IPS-18a (cell line): ENCODE measurements at regions not wholly inside any gene's neighbourhood (a gene's known extent, or its start where the extent isn't known, plus 50 kb on each side); places are given as distances from the start of the nearest gene placed in this dataset.
"Not testable (repeated sequence)": the region's sequence is repeated elsewhere in the genome, so short reads cannot be mapped to it uniquely, and the experiment has no call there.

Experiments used
- H3K27ac ChIP-seq: one replicate; pipeline ENCODE4 v1.5.1; 2013; ENCODE audit warnings: low read length
- H3K27me3 ChIP-seq: one replicate; pipeline ENCODE4 v1.6.1; 2013; ENCODE audit warnings: mild to moderate bottlenecking, low read length; ENCODE audit not compliant: control insufficient read depth, insufficient read depth
- H3K36me3 ChIP-seq: one replicate; pipeline ENCODE4 v1.6.1; 2013; ENCODE audit warnings: low read depth, low read length; ENCODE audit not compliant: control insufficient read depth
- H3K4me1 ChIP-seq: one replicate; pipeline ENCODE4 v1.6.1; 2013; ENCODE audit warnings: low read depth, low read length; ENCODE audit not compliant: control insufficient read depth
- H3K4me3 ChIP-seq: one replicate; pipeline ENCODE4 v1.5.1; 2013; ENCODE audit warnings: low read length
- H3K9ac ChIP-seq: one replicate; pipeline ENCODE4 v1.6.1; 2013; ENCODE audit warnings: mild to moderate bottlenecking, low read length, moderate library complexity
- H3K9me3 ChIP-seq: one replicate; pipeline ENCODE4 v1.6.1; 2013; ENCODE audit warnings: low read depth, low read length; ENCODE audit not compliant: control insufficient read depth

GRCh38 chr10:8830876-8831275 lies 776.4 kb downstream of the GATA3 start:
- Histone ChIP-seq H3K9ac (no peak overlapping the region), H3K27me3 (no peaks in the 10 kb centered on the region), H3K9me3 (no peaks in the 10 kb centered on the region), H3K36me3 (no peaks in the 10 kb centered on the region), H3K4me3 (no peak overlapping the region), H3K27ac (no peak overlapping the region), H3K4me1 (no peaks in the 10 kb centered on the region)

DNA sequence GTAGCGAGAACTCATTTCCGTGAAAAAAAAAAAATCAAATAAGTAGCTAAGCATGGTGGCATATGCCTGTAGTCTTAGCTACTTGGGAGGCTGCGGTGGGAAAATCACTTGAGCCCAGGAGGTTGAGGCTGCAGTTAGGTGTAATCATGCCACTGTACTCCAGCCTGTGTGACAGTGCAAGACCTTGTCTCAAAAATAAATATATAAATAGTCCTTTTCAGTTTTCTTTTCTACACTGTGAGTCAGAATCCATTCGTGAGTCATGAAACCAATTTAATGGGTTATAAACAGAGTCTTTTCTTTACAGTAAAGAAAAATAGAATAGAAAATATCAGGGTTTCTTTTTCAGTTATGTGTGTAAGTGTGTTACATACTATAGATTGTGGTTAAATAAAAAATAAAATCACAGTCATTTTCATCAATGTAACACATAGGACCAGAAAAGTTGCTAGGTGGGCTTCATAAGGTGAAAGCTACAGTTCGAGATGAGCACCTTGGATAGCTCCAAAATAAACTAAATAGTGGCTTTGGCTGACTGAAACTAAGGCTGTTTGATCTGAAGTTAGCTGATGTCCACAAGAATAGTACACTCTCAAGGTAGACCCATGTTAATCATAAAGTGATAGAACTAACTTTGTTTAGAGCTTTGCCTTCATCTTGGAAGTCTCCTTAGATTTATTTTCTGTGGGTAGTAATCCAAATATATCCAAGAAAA lies 781.1 kb downstream of the GATA3 start:
- Histone ChIP-seq H3K4me3 (no peak overlapping the region), H3K9ac (no peak overlapping the region), H3K27me3 (peaks cover 5% of the 10 kb centered on the region), H3K27ac (no peak overlapping the region), H3K4me1 (peaks cover 6% of the 10 kb centered on the region), H3K9me3 (no peaks in the 10 kb centered on the region), H3K36me3 (no peaks in the 10 kb centered on the region)

DNA sequence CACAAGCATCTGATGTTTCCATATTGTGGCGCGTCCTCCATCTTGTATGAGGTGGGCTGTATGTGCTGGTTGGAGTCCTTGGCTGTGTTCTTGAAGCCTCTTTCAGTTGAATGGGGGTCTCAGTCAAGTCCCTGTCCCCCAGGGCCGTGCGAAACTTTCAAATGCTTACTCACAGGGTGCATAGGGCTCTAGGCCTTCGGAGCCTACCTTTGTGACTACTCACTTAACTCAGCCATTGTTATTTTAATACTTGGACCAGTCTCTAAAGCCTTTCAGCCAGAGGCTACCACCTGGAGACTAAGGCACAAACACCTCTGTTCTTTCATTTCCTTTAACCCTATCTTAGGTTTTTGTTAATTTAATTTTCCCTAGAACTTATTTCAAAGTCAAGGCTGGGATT lies 785.9 kb downstream of the GATA3 start:
- H3K4me3 ChIP-seq: no peak overlapping the region
- H3K4me1 ChIP-seq: peaks cover 12% of the 10 kb centered on the region
- H3K9ac ChIP-seq: no peak overlapping the region
- no peak overlapping the region for H3K27ac ChIP-seq
- peaks cover 9% of the 10 kb centered on the region for H3K27me3 ChIP-seq
- H3K9me3 ChIP-seq: no peaks in the 10 kb centered on the region
- H3K36me3 ChIP-seq: no peaks in the 10 kb centered on the region

DNA sequence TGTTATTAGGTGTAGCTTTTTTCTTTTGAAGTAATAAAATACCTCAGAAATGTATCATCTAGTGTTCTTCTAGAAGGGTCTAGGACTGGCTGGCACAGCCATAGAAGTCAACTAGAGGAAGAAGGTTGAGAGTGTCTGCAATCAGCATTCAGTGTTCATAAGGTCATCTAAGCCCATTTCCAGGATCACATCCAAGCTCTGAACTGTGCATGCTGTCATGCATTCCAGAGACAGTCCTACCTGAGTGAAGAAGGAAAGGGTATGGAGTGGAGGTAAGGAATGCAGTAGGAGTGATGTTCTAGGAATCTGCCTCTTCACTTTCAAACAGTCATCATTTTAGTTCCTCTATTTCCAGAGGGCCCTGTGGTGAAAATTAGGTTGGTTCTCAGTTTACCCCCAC lies 789.7 kb downstream of the GATA3 start:
- Histone ChIP-seq H3K4me3 (no peak overlapping the region), H3K4me1 (peaks cover 12% of the 10 kb centered on the region), H3K9ac (no peak overlapping the region)

DNA sequence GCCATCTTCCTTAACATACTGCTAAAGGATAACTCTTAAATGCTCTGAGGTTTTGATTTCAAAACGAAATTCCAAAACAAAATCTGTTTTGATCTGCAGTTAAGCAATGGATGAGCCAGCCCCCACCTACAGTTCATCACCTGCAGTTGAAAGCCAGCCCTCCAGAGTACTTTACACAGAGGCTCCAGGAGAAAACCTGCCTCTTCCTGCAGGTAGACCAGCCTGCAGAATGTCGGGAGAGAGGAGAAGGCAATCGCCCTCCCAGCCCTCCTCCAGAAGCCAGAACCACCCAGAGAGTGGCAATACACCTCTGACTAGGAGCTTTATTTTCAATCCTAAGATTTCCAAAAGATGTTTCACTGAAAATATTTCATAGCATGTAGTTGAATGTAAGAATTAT lies 798.1 kb downstream of the GATA3 start:
- Histone ChIP-seq H3K36me3 (no peaks in the 10 kb centered on the region), H3K27me3 (no peaks in the 10 kb centered on the region), H3K9ac (no peak overlapping the region), H3K4me3 (no peak overlapping the region), H3K27ac (no peak overlapping the region), H3K4me1 (no peaks in the 10 kb centered on the region), H3K9me3 (no peaks in the 10 kb centered on the region)

More for the DNA sequence above, 789.7 kb downstream of the GATA3 start:
- H3K9me3 ChIP-seq: no peaks in the 10 kb centered on the region
- H3K27ac ChIP-seq: no peak overlapping the region
- no peaks in the 10 kb centered on the region for H3K36me3 ChIP-seq
- H3K27me3 ChIP-seq: peaks cover 9% of the 10 kb centered on the region

GRCh38 chr10:8853048-8853447 lies 798.6 kb downstream of the GATA3 start:
- Histone ChIP-seq H3K36me3 (no peaks in the 10 kb centered on the region), H3K27ac (no peak overlapping the region), H3K27me3 (no peaks in the 10 kb centered on the region), H3K4me1 (no peaks in the 10 kb centered on the region), H3K9ac (no peak overlapping the region), H3K9me3 (no peaks in the 10 kb centered on the region), H3K4me3 (no peak overlapping the region)

GRCh38 chr10:8868924-8869323 lies 814.4 kb downstream of the GATA3 start:
- not testable (repeated sequence) for H3K4me3 ChIP-seq, H3K36me3 ChIP-seq, H3K27me3 ChIP-seq, H3K27ac ChIP-seq, H3K9ac ChIP-seq, H3K4me1 ChIP-seq, H3K9me3 ChIP-seq

DNA sequence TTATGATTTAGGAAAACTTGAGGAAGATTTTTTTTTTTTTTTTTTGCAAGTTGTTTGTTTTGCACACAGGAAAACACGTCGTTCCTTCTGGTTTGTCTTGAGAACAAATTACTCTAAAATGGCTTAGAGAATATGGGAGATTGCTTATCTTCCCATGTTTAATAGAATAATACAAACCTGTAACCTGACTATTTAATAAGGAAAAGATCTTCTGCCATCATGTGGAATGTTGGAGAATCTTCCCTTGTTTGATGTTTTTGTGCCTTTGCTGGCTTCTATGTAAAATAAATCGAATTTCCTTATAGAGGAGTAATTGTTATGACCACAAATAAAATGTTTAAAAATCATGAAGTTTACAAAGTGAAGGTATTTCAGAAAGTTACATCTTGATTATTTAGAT lies 818.8 kb downstream of the GATA3 start:
- H3K27me3 ChIP-seq: no peaks in the 10 kb centered on the region
- no peaks in the 10 kb centered on the region for H3K36me3 ChIP-seq
- H3K27ac ChIP-seq: no peak overlapping the region
- no peak overlapping the region for H3K4me3 ChIP-seq
- no peaks in the 10 kb centered on the region for H3K4me1 ChIP-seq
- H3K9ac ChIP-seq: no peak overlapping the region
- H3K9me3 ChIP-seq: no peaks in the 10 kb centered on the region

GRCh38 chr10:8874268-8874667 lies 819.8 kb downstream of the GATA3 start:
- no peaks in the 10 kb centered on the region for H3K36me3 ChIP-seq
- H3K9me3 ChIP-seq: no peaks in the 10 kb centered on the region
- H3K4me3 ChIP-seq: no peak overlapping the region
- H3K27ac ChIP-seq: no peak overlapping the region
- H3K4me1 ChIP-seq: no peaks in the 10 kb centered on the region
- H3K9ac ChIP-seq: no peak overlapping the region
- H3K27me3 ChIP-seq: no peaks in the 10 kb centered on the region

- Histone ChIP-seq H3K36me3 (no peaks in the 10 kb centered on the region), H3K9me3 (no peaks in the 10 kb centered on the region), H3K27ac (no peak overlapping the region), H3K9ac (no peak overlapping the region), H3K4me3 (no peak overlapping the region), H3K27me3 (no peaks in the 10 kb centered on the region), H3K4me1 (no peaks in the 10 kb centered on the region)
These were observed 820.5 kb downstream of the GATA3 start for GRCh38 chr10:8874972-8875371.

GRCh38 chr10:8876171-8876570 lies 821.7 kb downstream of the GATA3 start:
- no peaks in the 10 kb centered on the region for H3K27me3 ChIP-seq
- no peaks in the 10 kb centered on the region for H3K36me3 ChIP-seq
- H3K4me1 ChIP-seq: no peaks in the 10 kb centered on the region
- H3K9ac ChIP-seq: no peak overlapping the region
- H3K9me3 ChIP-seq: no peaks in the 10 kb centered on the region
- H3K4me3 ChIP-seq: no peak overlapping the region
- no peak overlapping the region for H3K27ac ChIP-seq

- no peaks in the 10 kb centered on the region for H3K9me3 ChIP-seq
- H3K27me3 ChIP-seq: no peaks in the 10 kb centered on the region
- no peak overlapping the region for H3K4me3 ChIP-seq
- no peak overlapping the region for H3K9ac ChIP-seq
- H3K27ac ChIP-seq: no peak overlapping the region
- H3K36me3 ChIP-seq: no peaks in the 10 kb centered on the region
- no peaks in the 10 kb centered on the region for H3K4me1 ChIP-seq
These were observed 835.0 kb downstream of the GATA3 start for GRCh38 chr10:8889538-8889937.
